GM21528 (cell line): ENCODE measurements at regions not wholly inside any gene's neighbourhood (a gene's known extent, or its start where the extent isn't known, plus 50 kb on each side); places are given as distances from the start of the nearest gene placed in this dataset.

Experiments
- ATAC-seq: cut with Tn5 transposase; IDR thresholded peaks from one replicate; pipeline ENCODE4 v1.9.1; 2021; ENCODE audit warnings: mild to moderate bottlenecking, moderate library complexity; ENCODE audit not compliant: unreplicated experiment, low FRiP score

DNA sequence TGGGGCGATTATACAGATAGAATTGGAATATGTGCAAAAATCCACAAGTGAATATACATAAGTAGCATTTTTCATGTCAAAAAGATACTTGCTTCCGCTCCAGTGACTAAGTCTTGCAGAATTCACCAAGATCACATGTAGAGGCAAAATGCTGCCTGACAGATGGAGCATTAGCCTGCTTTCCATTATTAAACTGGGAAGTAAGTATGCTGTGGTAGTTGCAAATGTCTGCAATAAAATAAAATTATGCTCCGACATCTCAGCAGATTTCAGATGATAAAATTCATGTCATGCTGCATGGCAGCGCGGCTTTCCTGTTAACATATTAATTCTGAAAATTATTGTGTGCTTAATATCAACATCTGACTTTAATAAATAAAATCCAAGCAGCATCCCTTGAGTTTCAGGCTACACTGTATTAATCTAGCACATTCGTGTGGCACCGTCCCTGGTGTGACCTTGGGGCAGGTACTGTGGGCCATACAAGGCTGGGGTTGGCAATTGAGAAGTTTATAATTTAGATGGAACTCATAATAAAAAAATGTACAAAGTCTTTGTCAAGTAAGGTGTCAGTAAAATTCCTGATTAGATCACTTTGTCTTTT lies 366.4 kb upstream of the ZP4 start:
- no peak for ATAC-seq

DNA sequence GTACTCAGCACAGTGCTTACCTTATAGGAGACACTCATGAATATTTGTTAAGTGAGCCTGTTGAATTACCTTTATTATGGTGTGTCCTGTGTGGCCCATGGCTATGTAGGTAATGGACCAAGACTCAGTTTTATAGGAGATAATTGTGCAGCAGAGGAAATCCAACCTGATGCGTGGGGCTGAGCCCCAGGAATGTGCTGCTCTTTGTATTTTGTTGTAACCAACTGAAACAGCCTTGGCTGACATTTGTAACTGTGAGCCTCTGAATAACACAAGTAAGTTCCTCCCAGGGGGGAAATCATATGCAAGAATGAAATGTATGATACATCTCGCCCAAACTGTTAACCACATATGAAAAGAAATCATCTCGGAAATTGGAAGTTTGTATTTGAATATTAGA lies 364.2 kb upstream of the ZP4 start:
- no peak for ATAC-seq

DNA sequence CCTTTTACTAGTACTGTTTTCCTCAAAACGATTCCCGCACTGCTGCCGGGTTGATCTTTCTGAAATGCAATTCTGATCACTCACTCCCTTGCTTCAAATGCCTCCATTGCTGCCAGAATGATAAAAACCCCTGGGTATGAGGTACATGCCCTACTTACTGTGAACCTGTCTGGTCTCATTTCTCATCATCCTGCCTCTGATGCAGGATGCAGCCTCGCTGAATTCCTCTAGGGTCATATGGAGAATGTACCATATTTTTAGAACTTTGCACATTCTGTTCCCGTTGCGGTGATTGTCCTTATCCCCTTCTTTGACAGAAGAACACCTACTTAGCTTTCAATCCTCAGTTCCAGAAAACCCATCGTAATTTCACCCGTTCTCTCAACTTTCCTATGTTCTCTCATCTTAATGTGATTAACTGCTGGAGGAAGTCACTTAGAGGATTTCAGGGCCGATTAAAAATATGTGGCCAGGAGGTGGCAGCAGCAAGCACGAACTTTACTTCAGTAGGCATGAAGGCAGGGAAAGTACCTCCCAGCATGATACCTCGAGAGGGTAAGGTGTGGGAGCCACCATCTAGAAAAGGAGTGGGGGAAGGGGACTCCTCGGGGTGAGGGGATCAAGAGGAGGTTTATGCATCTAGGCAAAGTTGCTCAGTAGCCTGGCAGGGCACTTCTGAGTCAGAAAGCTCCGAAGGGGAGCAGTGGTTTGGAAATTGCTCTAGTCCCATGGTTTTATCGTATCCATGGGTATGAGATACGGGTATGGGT lies 361.5 kb upstream of the ZP4 start:
- no peak for ATAC-seq

DNA sequence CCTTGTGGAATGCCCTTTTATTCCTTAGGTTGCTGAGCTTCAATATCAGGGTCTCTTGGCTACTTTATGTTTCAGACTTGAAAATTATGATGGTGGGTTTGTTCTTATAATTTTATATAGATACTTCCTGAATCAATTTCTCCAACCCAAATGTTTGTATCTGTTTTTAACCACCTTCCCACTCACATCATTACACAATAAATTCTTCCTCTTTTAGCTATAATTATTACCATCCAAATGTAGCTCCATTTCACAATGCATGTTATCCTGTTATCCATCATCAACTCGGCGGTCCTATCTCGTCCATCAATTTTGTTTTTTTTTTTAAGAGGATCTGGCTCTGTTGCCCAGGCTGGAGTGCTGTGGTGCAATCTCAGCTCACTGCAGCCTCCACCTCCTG lies 357.6 kb upstream of the ZP4 start:
- no peak for ATAC-seq

DNA sequence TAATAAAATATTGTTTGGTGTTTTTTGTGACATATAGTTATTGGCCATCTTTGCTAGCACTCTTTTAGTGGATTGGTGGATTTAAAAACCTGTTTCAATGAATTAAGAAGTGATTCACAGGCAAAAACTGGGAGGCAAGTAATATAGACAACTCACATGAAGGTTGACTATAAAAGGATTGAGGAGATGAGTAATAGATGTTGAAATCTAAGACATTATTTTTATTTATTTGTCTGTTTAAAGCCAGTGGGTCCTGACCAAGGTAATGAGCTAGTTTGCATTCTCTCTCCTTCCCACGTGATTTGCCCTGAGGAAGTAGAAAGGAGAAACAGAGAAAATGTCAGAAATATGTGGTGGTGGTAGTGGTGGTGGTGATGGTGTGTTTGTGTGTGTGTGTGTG lies 351.5 kb upstream of the ZP4 start:
- ATAC-seq = no peak

DNA sequence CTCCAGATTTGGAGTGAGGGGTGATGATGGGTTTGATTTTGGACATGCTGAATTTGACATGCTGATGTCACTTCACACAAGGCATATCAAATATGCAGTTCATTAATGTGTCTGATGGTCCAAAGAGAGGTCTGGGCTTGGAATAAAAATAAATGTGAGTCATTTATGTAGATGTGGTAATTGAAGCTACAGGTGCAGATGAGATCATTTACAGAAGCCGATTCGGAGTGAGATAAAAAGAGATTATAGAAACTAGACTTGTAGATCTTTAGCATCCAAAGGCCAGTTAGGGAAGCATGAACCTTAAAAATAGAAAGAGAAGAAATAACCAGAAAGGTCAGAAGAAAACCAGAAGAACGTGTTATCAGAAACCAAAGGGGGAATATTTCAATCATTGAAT lies 350.9 kb upstream of the ZP4 start:
- no peak for ATAC-seq

DNA sequence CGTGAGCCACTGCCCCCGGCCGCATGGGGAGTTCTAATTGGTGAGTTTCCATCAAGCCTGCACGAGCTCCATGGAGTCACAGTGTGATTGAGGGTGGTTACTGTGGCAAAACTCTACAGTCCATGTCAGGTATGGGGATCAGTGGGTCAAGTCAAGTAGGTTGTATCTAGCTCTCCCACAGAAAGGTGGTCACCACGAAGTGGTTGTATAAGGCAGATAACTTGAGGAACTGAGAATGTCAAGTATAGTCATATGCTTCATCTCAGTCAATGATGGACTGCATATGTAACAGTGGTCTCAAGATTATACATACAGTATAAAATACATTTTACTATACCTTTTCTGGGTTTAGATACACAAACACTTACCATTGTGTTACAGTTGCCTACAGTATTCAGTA lies 348.6 kb upstream of the ZP4 start:
- ATAC-seq = no peak

DNA sequence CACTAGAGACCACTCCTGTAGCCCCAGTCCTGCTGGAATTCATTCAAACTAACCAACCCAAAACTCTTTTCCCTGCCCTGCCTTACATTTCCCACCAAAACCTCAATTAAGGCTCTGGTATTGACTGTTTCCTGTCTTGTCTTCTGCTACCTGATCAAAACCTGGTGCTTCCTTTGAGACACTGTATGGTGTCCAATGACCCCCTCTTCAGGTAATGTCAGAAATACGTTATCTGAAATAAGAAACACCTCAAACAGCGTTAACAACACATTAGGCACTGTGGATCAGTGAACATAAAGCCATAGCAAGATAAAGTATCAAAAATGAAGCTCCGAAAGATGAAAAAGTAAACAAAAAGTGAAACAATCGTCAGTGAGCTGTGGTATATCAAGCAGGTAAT lies 343.2 kb upstream of the ZP4 start:
- ATAC-seq = no peak

DNA sequence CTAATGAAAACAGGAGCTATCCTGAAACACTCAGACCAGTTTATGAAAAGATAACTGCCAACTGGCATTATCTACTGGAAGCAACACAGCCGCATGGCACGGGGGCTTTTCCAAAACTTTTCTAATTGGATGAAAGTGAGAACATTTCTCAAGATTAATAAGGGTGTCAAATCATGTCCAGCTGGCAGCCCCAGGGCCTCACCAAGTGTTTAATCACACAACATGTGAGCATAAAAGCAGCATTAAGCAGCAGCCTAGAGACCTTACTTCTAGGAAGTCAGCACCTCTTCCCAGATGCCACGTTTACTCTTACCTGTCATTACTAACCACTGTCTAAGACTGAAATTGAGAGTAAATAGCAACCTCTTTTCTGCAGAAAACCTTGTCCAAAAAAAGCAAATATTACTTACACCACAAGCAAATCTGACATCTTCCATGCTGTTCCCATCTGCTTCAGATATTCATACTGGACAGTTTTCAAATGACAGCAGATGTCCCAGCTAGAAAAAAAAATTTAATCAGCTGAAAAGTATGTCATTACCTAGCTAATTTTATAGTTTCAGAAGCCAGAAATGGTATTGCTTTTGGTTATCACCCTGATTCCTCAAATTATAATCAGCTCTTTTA lies 341.5 kb upstream of the ZP4 start:
- no peak for ATAC-seq

DNA sequence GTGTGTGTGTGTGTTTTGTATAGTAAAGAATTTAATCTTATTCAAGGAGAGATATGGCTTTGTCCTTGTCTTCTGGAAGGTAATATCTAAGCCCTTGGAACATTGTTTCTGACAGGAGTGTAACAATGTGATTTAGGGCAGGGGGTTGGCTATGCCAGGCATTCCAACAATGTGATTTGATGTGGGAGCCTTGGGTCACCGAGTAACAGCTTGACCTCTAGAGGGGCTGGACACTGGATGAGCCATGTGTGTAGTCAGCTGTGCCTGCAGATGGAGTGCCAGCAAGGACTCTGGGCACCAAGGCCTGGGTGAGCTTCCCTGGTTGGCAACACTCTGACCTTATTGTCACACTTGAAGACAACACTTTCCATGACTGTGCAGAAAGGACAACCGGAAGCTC lies 336.1 kb upstream of the ZP4 start:
- ATAC-seq = no peak

DNA sequence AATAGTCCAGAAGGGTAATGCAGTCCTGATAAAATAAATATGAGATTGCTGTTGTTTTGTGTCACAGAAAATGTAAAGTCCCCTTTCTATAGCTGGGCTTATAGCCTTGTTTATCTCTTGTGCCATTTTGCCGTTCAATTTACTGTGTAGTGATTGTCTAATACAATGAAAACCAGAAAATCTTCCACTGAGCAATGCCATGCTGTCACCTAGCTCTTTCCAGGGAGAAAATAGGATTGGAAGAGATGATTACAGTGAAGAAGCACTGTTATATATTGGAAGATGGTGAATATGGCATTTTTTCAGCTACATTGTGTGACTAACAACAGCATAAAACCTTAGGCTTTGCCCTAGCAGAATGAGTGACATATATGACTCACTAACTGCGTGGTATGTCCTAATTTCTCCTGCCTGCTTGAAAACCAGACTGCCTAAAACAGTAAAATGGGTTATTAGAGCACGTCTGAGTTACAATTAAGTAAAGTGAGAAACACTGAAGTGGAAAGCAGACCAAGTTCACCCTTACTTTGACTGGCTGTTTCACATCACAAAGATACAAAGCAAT lies 332.4 kb upstream of the ZP4 start:
- ATAC-seq = no peak

DNA sequence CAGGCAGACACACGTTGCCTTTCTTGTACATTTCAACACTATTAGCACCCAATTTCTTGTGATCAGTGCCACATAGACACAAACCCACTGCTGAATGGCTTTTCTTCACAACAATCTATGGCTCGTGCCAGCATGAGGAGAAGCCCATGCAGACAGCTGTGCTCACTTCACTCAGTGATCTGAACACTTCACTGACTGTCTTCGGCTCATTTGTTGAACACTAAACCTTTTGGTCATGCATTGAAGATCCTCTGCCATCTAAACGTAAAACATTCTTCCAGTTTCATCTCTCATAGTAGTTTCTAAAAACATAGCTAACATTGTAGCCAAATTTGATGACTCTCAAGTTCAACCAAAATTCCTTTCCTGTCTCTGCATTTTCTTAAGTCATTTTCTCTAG lies 331.0 kb upstream of the ZP4 start:
- no peak for ATAC-seq

DNA sequence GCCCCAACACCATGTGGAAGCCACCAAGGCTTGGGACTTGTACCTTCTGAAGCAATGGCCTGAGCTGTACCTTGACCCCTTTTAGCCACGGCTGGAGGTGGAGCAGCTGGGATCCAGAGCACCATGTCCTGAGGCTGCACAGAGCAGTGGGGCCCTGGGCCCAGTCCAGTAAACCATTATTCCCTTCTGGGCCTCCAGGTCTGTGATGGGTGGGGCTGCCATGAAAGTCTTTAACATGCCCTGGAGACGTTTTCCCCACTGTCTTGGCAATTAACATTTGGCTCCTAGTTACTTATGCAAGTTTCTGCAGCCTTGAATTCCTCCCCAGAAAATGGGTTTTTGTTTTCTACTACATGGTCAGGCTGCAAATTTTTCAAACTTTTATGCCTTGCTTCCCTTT lies 323.7 kb upstream of the ZP4 start:
- no peak for ATAC-seq

DNA sequence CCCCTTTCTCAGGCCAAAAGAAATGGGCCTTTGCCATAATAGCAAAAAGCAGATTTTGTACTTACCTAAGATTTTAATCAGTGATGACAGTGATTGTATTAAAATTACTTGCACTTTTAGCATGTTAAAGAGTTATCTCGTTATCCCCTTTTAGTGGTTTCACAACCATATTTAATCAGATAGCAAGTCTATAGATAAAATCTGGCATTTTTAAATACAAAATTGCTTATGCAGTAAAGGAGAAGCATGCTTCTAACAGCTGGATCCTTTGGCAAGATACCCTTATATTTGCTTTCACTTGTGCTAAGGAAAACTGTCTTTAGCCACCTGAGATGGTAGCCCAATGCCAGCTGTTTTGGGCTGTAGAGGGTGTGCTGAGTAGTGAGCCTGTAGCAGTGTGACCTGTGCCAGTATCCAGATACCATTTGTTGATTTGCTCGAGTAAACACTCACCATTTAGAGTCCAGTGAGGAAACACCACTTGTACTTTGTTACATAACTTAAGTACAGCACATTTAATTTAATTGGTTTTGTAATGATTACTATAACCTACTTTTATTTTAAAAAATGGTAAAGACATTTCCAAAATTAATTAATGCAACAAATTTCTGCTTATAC lies 314.4 kb upstream of the ZP4 start:
- ATAC-seq = no peak

DNA sequence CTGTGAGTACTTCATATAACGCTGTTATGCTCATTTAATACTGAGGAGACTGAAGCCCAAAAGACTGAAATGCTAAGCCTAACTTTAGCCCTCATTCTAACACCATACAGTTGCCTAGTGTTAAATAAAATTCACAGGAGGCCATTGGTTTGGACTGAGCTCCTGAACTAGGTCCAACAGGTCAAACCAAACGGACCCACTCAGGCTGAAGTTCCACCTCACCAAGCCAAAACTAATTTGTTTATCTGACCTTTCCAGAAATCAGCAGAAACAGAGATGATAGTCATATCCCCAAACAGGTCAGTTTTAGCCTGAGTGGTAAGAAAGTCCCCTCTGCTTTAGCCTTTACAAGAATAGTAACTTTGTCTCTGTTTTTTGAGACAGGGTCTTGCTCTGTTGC lies 311.3 kb upstream of the ZP4 start:
- ATAC-seq = no peak

DNA sequence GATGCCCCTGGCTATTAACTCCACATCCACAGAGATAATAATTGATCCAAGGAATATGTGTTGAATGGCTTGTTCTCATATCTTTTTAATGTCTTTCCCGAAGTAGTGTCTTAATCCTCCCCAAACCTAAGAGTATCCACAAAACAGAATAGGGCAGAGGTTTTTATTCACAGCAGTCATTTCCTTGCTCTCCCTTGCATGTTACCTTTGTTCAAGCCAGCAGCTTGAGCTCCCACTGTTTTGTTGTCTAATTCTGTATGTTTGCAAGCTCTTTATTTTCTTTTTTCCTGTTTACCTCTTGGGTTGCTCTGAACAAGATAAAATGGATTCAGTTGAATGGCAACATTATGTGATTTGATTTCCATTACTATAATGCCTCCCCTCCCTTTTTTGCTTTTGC lies 308.6 kb upstream of the ZP4 start:
- ATAC-seq = no peak

DNA sequence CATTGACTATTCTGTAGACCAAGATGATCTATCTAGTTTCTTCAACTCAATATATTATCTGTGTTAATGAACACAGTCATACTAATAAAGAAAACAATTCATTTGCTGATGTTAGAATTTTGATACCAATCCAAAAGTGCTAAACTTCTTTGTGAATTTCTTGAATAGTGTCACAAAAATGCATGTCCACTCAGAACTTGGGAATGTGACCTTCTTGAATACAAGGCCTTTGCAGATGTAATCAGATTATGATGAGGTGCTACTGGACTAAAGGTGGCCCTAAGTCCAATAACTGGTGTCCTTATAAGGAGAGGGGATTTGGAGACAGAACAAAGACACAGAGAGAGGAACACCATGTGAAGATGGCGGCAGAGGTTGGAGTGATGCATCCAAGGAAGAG lies 305.8 kb upstream of the ZP4 start:
- no peak for ATAC-seq

DNA sequence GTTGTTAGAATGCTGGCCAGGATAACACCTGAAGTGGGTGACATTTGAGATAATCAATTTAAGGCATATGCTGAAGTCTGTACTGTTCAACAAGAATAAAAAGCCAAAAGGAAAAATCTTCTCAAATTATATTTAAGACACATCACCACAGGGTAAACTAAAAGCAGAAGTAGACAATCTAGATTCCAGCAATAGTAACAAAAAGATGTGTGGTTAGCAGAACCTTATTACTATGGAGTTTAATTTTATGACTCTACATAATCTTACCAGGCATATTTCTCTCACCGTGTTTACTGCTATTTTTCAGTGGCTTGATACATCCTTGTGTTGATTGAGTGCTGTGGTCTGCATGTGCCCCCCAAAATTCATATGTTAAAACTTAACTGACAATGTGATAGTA lies 300.4 kb upstream of the ZP4 start:
- no peak for ATAC-seq

DNA sequence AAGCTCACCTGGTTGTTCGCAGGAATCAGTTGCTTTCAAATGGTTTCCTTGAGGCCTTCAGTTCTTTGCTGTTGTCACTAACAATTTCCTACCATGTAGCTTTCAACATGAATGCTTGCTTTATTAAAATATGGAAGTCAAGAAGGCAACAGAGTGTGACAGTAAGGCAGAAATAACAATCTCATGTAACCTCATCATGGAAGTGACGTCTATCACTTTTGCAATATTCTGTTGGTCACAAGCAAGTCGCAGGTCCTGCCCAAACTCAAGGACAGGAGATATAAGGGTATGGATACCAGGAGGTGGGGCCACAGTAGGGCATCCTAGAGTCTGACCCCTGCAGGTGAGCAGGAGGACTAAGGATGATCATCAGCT lies 296.8 kb upstream of the ZP4 start:
- ATAC-seq = no peak

DNA sequence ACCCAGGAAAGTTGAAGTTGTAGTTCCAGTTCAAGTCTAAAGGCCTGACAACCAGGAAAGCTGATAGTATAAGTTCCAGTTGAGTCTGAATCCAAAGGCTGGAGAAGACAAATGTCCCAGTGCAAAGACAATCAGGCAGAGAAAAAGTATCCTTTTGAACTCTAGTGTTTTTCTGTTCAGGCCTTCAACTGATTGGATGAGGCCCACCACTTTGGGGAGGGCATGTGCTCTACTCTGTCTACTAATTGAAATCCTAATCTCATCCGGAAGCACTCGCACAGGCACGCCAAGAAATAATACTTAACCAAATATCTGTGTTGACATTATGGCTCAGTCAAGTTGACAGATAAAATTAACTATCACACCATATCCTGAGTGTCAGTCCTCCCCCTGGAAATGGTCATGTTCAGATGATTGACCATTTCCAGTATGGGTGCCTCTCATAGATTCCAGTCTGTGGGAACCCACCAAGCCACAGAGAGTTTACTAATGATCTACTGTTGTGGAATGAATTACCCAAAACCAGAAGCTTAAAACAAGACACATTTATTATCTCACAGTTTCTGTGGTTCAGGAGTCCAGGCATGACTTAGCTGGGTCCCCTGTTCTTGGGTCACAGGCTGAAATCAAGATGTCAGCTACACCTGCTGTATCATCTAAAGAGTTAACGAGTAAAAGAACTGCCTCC lies 296.3 kb upstream of the ZP4 start:
- ATAC-seq = no peak
